Gastroesophageal sphincter (tissue), 3 donors: ENCODE measurements at regions not wholly inside any gene's neighbourhood (a gene's known extent, or its start where the extent isn't known, plus 50 kb on each side); places are given as distances from the start of the nearest gene placed in this dataset.

Experiments used
- CTCF ChIP-seq, 4 experiments: fragments of 200-600 bp in 2 of 4; fragments of 450-650 bp in 2 of 4; sonication (generic) in 1 of 4; IDR thresholded peaks; one replicate each; pipeline ENCODE4 v1.5.1; 2017 to 2019; ENCODE audit warnings: antibody characterized with exemption in 4 of 4, mild to moderate bottlenecking in 2 of 4, moderate library complexity in 2 of 4
- EP300 ChIP-seq: sonication (generic); formaldehyde crosslinking; IDR thresholded peaks from one replicate; pipeline ENCODE4 v1.6.1; 2017; ENCODE audit warnings: antibody characterized with exemption, mild to moderate bottlenecking
- POLR2A ChIP-seq, 2 donors: fragments of 450-650 bp; IDR thresholded peaks; one replicate each; pipeline ENCODE4 v1.6.1; 2017; ENCODE audit warnings: antibody characterized with exemption in 2 of 2, mild to moderate bottlenecking in 2 of 2, moderate library complexity in 1 of 2

GRCh38 chr1:172863031-172863430 is 187.7 kb downstream of the TNFSF18 start:
- TF ChIP-seq CTCF (IDR thresholded peaks at IDR 0.05): no peak
- TF ChIP-seq EP300: no peak
- TF ChIP-seq POLR2A (IDR thresholded peaks at IDR 0.05): no peak
